Kidney capillary endothelial cell (primary cell): ENCODE measurements at regions not wholly inside any gene's neighbourhood (a gene's known extent, or its start where the extent isn't known, plus 50 kb on each side); places are given as distances from the start of the nearest gene placed in this dataset.

Experiments used
- DNase-seq: peaks from one replicate; pipeline ENCODE4 v3.0.0-alpha.2; 2018; ENCODE audit warnings: low spot score

DNA sequence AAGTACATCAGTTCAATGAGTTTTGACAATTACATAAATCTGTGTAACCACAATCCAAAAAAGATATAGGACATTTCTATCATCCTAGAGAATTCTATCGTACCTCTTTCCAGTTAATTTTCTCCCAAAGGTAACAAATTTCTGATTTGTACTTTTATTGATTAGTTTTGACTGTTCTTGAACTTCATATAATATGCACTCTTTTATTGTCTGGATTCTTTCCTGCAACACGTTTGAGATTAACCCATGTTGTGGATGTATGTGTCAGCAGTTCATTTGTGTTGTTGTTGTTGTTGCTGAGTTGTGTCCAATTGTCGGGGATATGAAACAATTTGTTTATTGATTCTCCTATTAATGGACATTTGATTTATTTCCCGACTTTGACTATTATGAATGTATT is 145.9 kb upstream of the WDR11 start:
- no peak for DNase-seq

DNA sequence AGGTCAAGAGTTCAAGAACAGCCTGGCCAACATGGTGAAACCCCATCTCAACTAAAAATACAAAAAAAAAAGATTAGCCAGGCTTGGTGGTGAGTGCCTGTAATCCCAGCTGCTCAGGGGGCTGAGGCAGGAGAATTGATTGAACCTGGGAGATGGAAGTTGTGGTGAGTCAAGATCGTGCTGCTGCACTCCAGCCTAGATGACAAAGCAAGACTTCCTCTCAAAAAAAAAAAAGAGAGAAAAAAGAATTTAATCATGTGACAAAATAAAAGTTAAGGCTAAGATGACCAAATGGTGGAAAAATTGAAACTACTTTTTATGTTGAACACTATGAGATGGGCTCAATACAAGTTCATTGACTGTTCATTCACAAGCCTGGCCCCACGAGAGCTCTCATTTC is 141.1 kb upstream of the WDR11 start:
- DNase-seq, result no peak

DNA sequence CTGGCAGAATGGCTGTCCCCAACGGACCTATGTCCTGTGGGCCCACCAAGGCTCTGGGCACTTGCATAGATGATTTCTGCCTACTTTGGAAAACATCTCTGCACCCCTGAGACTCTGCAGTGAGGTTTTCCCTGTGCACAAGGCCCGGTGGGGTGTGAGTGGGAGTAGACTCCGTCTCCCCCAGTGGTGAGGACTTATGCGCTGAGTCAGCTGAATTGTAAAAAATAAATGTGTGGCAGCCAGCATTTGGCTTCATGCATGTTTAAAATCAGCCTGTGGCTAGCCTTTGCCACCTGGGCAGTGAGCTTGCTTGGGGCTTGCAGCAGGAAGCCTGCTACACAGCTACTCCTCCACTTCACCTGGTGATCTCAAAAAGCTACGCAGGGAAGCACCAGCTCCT is 139.3 kb upstream of the WDR11 start:
- no peak for DNase-seq

DNA sequence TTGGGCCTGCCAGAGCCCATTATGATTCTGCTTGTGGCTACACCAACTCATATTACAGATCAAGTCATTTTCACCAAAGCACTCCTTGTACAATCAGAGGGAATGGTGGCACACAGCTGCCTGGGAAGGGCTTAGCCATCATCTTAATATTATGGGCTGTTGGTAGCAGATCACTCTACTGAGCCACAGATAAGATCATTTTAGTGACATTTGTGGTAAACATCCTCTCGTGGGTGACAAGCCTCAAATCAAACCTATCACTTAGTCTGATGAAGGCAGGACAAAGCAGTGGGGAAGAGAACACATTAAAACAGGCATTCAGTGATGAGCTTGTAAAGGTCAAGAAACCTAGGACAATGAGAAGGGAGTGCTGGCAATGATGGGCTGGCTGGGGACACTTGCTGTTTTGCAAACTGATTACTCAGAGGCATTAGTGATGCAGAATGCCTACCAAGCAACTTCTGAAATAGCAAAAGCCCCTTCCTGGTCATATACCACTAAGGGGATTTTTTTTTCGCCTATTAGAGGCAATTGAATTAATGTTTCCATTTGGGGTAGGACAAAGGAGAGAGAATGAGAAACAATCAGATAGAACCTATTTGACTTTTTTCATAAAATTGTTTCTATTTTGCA is 137.5 kb upstream of the WDR11 start:
- DNase-seq, result no peak

DNA sequence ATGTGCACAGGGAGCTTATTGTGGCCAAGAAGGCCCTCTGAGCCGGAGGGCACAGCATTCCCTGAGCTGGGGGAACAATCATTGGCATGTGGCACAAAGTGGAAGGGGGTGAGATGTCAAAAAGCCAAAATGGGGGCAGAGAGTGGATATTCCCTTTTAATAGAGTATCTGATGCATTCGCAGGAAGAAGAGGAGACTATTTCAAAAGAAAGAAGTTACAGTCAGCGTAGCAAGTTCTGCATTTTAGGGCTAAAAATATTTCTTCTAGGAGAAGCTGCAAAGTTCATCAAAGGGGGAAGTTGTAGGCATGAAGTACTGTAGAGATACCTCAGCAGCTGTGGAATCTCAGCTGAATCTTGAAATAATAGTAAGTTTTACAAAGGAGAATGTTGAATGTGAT is 136.0 kb upstream of the WDR11 start:
- DNase-seq, result no peak

DNA sequence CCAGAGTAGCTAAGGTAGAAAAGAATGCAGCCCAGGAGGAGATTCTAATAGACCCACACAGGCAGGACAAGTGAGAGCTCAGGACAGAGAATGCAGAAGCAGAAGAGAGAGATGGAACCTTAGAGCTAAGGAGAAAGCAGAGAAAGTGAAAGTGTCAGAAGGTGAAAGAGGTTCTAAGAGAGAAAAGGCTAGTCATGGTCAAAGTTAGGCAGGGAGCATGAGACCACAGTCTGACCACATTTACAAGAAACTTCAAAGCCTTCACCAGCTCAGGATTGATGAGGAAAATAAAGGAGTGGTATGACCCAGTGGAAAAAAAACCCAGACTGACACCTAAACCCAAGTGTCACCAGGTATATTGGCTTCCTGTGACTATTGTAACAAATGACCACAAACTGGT is 131.8 kb upstream of the WDR11 start:
- no peak for DNase-seq

DNA sequence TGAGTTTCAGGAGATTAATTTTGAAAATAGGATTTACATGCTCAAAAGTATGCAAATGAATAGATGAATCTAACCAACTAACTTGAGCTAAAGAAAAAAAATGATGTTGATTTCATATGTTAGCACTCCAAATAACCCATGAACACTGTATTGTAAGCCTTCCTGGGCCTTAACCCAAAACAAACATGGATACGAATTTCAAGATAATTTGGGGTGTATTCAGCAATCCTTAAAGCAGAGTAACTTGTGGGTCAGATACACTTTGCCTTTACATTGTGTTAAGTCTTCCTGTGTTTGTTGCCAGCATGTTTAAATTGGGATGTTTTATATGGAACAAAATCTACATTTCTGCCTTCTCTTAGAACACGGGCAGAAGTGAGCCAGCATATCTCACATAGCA is 124.2 kb upstream of the WDR11 start:
- DNase-seq, result no peak

DNA sequence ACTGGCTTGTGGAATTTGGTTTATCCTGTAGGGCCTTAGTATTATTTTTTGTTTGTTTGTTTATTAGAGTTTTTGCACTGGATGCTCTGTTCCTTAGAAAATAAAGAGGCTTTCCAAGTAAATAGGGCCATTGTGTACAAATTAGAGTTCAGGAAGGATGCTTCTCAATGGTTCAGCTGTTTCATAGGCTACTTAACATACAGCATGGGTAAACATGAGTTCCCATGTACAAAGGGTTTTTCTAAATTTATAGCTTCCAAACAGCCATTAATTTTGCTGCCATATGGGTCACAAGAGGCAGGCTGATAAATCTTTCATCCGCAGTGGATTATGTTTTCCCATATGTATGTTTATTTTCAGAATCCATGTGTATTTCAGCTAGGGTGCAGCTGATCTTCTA is 121.6 kb upstream of the WDR11 start:
- DNase-seq, result no peak

DNA sequence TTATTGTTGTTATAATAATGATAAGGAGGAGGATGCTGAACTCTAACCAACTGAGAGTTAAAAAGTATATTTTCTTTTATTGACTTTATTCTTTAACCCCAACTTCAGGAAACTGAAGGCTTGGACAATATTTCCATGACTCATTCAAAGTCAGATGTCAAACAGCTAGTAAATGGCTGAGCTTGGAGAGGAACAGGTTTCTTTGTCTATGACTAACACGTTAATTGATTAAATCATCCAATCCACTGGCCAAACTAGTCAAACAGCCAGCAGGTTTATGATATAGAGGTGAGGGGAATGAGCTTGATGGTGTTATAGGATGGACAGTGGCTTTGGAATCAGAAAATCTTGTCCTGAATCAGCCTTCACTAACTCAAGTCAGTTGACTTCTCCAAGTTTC is 119.1 kb upstream of the WDR11 start:
- DNase-seq, result no peak

DNA sequence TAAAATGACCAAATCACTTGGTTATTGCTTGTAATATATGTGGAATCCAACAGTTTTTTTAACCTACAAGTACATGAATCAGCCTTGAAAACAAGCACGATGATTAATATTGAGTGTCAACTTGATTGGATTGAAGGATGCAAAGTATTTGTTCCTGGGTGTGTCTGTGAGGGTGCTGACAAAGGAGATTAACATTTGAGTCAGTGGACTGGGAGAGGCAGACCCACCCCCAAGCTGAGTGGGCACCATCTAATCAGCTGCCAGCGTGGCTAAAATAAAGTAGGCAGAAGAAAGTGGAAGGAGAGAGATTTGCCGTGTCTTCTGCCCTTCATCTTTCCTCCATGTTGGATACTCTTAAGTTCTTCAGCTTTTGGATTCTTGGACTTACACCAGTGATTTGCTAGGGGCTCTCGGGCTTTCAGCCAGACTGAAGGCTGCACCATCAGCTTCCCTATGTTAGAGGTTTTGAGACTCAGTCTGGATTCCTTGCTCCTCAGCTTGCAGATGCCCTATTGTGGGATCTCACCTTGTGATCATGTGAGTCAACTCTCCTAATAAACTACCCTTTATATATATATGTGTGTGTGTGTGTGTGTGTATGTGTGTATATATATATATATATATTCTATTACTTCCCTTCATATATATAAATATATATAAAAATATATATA is 118.4 kb upstream of the WDR11 start:
- DNase-seq, result no peak

DNA sequence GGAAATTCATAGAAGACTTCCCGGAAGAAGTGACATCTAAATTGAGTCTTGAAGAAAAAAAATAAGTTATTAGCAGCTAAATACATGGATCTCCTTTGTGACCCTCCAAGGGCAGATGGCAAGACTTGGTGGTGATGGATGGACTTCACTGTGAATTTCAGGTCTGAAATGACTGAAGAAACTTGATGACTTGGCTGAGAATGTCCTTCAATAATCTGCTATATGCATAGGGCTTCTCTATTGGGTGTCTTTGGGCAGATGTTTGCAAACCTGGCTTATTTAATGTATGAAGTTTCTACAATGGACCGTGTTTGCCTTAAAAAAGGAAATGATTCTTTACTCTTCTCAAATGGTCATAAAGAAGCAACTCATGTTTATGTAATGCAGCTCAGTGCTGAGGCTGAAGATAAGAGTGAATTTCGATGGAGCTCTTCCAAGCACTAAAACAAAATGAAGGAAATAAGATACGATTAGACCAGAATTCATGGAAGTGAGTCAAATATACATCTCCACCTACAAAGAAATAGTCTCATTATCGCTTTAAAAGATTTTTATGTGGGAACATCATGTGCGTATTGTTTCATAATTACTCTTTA is 116.6 kb upstream of the WDR11 start:
- no peak for DNase-seq

DNA sequence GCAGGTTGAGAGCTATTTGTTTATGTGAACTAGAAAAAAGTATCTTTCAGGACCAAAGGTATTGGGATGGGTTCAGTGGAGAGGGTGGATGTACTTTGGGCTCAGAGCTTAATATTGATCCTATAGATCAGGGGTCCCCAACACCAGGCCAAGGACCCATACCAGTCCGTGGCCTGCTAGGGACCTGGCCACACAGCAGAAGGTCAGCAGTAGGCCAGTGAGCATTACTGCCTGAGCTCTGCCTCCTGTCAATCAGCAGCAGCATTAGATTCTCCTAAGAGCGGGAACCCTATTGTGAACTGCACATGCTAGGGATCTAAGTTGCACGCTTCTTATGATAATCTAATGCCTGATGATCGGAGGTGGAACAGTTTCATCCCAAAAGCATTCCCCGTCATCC is 115.8 kb upstream of the WDR11 start:
- no peak for DNase-seq

DNA sequence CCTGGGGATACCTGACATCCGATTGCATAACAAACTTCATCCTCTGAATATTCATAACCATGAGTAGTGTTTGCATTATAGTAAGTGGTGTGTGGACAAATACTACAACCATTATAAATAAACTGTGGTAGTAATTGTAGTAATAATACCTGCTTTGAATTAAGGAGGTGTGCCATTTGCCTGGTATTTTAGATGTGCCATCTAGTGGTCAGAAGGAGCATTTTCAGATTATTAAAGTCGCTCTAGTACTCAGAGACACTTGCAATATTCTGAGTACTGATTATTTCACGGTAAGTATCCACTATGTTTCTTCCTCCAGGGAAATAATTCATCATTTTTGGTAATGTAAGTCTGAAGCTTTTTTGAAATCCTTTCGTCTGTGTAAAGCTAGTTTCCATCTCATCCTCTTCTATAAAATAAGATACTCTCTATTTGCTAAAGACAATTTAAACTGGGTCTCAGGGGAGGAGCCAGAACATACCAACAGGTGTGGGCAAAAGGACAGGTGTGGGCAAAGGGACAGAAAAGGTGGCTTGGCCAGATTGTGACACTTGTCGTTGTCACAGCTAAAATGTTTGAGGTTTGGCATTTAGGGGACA is 115.3 kb upstream of the WDR11 start:
- peak; percentile 33 for DNase-seq

DNA sequence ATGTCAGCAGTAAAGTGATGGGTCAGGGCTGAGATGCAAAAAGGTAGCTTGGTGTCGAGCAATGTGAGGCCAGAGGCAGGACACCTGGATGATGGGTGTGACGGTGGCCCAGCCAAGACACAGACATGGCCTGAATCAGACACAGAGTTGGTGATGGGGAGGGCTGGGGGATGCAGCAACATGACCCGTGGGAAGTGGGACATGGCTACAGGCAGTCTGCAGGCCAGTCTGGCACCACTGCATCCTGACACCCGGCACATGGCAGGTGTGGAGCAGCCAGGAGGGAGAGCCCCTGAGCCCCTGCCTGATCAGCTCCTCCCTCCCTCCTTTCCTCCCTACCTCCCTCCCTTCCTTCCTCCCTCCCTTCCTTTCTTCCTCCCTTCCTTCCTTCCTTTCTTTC is 114.8 kb upstream of the WDR11 start:
- no peak for DNase-seq

DNA sequence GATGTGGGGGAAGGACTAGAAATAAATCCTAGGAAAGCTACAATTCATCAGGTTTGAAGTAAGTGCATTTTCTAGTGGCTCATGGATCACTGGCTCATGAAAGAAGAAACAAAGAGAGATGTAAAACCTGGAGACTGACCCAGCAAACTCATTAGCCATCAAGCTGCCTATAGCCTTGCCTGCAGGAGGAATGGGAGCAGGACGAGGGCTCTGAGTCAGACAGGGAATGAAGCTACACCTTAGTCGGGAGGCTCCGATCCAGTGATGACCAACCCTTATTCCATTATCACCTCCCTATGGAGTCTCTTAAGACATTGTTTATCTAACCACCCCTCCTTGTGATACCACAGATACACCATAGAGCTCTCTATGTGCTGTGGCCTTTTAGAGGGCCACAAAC is 112.5 kb upstream of the WDR11 start:
- DNase-seq, result no peak

DNA sequence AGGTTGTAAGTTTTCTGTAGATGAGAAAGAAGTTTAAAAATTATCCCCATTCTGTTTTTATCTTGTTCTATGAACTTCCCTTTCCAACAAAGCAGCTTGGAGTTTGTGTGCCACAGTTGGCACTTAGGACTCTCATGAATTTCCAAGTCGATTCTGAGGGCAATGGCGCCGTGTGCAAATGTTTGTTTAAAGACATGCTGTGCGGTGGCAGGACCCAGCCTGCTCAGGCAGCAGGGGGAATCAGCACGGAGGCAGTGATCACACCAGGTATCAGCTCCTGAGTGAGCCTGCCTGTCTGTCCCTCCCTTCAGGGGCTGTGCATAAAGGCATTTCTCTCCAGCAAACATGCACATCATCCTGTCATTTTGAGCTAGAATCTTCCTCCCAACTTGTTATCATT is 109.8 kb upstream of the WDR11 start:
- no peak for DNase-seq

DNA sequence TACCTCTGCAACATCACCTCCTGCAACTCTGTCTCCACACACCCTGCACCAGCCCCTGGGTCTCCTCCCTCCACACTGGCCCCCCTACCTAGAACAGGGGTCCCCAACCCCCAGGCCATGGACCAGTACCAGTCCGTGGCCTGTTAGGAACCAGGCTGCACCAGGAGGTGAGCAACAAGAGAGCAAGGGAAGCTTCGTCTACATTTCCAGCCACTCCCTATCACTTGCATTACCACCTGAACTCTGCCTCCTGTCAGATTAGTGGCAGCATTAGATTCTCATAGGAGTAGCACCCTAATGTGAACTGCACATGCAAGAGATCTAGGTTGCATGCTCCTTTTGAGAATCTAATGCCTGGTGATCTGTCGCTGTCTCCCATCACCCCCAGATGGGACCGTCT is 108.8 kb upstream of the WDR11 start:
- no peak for DNase-seq

DNA sequence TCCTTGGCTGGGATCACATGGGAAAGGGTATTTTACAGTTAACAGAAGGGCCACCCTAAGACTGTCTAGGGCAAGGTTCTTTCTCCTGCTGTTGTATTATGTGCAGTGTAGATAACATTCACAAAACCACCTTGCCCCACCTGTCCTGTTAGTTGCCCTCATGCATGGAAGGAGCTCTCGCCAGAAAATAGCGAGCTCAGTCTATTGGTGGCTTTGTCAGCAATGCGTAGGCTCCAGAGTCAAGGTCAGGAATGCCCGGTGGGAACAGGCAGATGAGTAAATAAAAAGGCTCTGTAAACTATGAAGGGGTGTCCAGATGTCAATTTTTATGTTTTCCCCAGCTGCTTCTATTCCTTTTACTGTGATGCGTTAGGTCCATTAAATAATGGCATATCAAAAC is 107.1 kb upstream of the WDR11 start:
- DNase-seq, result no peak

DNA sequence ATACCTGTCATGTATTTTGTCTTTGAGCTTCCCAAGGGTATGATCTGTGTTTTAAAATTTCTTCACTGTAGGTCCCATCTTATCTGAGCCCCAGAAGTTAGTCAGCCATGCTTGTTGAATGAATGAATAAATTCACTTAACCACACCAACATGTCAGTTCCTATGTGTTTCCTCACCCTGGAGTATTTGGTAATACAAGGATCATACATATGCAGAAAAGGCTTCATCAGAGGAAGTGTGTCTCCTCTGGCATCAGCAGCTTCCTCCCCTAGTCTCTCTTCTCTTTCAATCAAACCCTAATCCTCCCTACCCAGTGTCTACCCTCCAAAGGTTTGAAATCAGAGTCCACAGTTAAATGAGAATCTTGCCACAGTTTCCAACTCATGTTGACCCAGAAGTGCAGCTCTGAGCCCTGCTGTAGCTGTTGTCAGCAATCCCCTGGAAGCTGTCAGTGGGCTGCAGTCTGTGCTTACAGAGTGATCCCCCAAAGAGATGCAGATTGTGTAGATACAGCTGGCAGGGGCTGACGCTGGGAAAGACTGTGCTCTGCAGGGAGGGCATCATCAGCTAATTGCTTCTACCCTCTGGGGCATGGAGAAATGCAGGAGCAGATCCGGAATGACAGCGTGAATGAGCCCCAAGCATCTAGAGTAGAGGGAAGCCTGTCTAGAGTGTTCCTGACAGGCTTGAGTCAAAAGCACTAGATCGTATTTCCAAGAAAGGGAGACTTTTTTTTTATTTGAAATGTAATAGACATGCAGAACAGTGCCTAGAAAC is 105.0 kb upstream of the WDR11 start:
- no peak for DNase-seq

DNA sequence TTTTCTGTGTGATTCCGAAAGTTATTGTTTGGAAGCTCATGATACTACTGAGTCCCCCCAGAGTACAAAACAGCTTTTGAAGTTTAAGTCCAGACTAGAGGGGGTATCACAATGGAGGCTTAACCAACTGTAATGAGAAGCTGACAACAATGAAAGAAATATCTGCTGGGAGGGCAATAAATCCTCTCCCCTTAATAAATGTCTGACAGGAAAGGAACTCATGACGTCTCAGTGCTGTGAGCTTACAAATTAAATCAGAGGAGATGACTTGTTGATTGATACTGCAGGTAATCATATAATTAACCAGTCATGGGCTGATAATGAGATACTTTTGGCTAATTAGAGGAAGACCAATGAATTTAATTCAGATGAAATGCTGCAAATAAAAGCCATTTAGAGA is 102.6 kb upstream of the WDR11 start:
- DNase-seq, result no peak

DNA sequence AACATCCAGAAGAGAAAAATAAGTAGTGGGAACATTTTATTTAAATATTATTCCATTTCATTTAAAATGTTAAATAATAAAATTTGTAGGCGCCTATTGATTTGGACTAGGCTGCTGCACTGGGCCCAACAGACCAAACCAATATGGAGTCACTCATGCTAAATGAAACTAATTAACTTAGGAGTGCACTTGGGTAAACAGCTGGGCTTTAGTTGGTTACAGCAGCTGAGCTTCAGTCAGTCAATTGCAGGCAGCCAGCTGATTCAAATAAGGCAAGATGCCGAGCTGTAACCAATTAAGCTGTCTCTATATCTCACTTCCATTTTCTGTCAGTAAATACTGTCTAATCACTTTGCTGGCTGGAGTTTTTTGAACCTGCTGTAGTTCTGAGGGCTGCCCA is 102.1 kb upstream of the WDR11 start:
- no peak for DNase-seq

DNA sequence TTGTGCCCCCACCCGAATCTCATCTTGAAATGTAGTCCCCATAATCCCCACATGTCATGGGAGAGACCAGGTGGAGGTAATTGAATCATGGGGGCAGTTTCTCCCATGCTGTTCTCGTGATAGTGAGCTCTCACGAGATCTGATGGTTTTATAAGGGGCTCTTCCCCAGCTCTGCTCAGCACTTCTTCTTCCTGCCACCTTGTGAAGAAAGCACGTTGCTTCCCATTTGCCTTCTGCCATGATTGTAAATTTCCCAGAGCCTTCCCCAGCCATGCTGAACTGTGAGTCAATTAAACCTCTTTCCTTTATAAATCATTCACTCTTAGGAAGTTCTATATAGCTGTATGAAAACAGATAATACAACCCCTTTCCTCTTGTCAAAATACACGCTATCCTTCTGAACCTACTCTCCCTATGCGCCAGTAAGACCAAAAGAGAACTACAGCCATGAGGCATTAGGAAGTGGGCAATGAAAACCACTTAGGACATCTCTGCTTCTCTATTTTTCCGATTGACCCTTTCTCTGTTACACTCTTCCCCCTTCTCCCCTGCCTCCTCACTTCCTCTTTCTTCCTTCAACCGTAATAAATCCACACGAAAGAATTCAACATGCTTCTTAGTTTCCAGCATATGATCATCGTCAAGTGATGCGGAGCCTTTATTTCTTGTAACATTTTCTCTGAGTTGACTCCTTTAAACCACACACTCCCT is 101.2 kb upstream of the WDR11 start:
- no peak for DNase-seq
